GM13977 (cell line): ENCODE measurements at regions not wholly inside any gene's neighbourhood (a gene's known extent, or its start where the extent isn't known, plus 50 kb on each side); places are given as distances from the start of the nearest gene placed in this dataset.
"Not testable (repeated sequence)": the region's sequence is repeated elsewhere in the genome, so short reads cannot be mapped to it uniquely, and the experiment has no call there.

ENCODE experiments used
- DNase-seq: peaks from one replicate; pipeline ENCODE4 v3.0.0; 2012; ENCODE audit warnings: low spot score
- in situ Hi-C: fragments of 300-500 bp; cut with MboI; formaldehyde crosslinking; loops from one replicate; pipeline ENCODE4 v1.12.0; 2022; ENCODE audit warnings: low sequenced_read_pairs, low pct_unique_long_range_greater_than_20kb, mixed read lengths, inconsistent platforms; ENCODE audit not compliant: unreplicated experiment
- TF ChIP-seq, protein P1 (sequence below): IDR thresholded peaks from 2 replicates; pipeline ENCODE4 v1.5.1; 2012; ENCODE audit warnings: mild to moderate bottlenecking, control low read depth; ENCODE audit not compliant: insufficient read depth; ENCODE audit errors: extremely low read depth, missing control alignments

DNA sequence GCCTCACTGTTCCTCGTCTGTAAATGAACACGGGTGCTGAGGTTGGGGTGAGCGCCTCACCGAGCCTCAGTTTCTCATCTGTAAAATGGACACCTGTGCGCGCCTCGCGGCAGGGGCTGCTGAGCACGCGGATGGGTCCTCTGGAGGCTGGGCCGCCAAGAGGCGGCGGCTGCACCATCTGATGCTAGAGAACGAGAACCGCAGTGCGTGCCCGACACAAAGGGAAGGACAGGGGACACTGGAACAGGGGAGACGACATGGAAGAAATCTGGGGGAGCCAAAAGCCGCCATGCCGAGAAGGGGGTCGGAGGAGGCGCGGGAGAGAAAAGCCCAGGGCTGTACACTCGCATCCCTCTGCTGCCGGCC lies 118.7 kb upstream of the ZNF516 start:
- TF ChIP-seq, protein P1, sequence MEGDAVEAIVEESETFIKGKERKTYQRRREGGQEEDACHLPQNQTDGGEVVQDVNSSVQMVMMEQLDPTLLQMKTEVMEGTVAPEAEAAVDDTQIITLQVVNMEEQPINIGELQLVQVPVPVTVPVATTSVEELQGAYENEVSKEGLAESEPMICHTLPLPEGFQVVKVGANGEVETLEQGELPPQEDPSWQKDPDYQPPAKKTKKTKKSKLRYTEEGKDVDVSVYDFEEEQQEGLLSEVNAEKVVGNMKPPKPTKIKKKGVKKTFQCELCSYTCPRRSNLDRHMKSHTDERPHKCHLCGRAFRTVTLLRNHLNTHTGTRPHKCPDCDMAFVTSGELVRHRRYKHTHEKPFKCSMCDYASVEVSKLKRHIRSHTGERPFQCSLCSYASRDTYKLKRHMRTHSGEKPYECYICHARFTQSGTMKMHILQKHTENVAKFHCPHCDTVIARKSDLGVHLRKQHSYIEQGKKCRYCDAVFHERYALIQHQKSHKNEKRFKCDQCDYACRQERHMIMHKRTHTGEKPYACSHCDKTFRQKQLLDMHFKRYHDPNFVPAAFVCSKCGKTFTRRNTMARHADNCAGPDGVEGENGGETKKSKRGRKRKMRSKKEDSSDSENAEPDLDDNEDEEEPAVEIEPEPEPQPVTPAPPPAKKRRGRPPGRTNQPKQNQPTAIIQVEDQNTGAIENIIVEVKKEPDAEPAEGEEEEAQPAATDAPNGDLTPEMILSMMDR = no peak
- in situ Hi-C loops = no loop called here

DNA sequence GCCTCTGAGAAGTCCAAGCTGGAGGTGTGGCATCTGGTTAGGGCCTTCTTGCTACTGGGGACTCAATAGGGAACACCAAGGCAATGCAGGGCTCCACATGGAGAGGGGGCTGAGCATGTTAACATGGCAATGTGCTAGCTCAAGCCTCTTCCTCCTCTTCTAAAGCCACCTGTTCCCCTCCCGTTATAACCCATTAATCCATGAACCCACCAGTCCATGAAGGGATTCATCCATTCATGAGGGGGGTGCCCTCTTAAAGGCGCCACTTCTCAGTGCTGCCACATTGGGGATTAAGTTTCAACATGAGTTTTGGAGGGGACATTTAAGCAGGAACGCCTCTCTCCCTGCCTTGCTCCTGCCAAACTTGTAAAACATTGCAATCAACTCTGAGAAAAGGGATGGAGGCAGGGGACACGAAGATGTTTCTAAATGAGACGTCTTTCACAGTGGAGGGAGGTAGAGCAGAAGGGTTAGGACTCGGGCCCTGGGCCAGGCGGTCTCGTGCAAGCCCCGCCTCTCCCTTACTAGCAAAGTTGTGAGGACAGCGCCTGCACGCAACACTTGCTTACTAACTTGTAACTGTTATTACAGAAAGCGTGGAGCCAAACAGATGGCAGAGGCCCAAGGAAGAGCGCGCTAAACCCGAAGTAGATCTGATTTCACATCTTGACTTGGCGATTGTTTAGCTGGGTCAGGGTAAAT lies 118.2 kb upstream of the ZNF516 start:
- in situ Hi-C loops = no loop called here
- TF ChIP-seq, protein P1 = no peak
- DNase-seq = no peak

More for the DNA sequence above, 118.7 kb upstream of the ZNF516 start:
- no peak for DNase-seq

DNA sequence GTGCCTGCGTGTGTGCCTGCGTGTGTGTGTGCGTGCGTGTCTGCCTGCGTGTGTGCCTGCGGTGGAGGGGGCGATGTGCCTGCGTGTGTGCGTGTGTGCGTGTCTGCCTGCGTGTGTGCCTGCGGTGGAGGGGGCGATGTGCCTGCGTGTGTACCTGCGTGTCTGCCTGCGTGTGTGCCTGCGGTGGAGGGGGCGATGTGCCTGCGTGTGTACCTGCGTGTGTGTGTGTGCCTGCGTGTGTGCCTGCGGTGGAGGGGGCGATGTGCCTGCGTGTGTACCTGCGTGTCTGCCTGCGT lies 116.7 kb upstream of the ZNF516 start:
- in situ Hi-C loops, DNase-seq: not testable (repeated sequence)

DNA sequence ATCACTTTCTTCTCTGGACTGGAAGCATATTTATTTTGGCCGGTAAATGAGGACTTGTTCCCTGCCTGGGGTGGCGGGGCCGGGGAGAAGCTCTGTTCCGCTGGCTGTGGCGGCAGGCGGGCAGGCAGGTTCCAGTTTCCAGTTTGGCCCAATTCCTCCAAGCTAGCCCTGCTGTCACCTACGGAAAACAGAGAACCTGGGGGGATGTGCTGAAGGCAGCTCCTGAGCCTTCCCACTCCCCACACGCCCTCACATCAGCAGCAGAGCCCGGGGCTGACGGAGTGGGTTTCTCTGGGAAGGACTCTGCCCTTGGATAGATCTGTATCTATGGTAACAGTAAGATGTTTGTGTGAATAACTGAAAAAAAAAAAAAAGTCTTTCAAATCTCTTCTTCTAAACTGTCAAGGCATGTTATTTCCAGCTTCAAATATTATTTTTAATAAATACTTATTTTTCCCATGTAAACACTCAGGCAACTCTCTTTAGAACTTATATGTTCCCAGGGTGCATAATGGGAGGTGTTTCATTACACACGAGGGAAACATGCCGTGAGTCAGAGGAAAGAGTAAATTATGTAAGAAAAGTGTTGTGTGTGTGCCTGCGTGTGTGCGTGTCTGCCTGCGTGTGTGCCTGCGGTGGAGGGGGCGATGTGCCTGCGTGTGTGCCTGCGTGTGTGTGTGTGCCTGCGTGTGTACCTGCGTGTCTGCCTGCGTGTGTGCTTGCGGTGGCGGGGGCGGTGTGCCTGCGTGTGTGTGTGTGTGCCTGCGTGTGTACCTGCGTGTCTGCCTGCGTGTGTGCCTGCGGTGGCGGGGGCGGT lies 116.1 kb upstream of the ZNF516 start:
- no peak for DNase-seq
- TF ChIP-seq, protein P1 = no peak
- in situ Hi-C loops = no loop called here

DNA sequence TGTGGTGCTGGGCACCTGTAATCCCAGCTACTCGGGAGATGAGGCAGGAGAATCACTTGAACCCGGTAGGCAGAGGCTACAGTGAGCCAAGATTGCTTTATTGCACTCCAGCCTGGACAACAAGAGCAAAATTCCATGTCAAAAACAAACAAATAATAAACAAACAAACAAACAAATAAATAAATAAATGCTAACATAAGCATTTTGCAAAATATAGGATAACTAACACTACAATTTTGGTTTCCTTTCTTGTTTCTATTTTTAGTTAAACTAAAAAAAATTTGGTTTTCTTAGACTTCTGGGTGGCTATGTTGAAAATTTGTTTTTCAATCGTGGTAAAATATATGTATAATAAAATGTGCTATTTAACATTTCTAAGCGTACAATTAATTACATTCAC lies 115.0 kb upstream of the ZNF516 start:
- TF ChIP-seq, protein P1 = no peak
- in situ Hi-C loops = no loop called here
- no peak for DNase-seq

- in situ Hi-C loops = no loop called here
These were observed 110.4 kb upstream of the ZNF516 start for GRCh38 chr18:76605341-76605929.

DNA sequence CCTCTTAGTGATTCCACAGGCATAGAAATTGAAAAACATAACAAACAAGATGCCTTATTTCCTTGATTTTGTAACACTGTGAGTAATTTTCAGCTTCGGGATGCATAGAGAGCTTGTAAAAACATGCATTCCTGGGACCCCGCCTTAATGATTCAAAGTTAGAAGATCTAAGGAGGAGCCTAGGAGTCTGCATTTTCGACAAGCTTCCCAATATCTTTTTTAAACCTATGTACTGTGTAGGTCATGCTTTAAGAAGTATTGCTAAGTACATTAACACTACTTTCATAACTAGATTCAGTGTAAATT lies 109.8 kb upstream of the ZNF516 start:
- DNase-seq = no peak
- TF ChIP-seq, protein P1 = no peak
- in situ Hi-C loops = no loop called here

More at GRCh38 chr18:76605341-76605929, 110.4 kb upstream of the ZNF516 start:
- TF ChIP-seq, protein P1 = no peak
- no peak for DNase-seq
